ELF-1 (cell line): ENCODE measurements at regions not wholly inside any gene's neighbourhood (a gene's known extent, or its start where the extent isn't known, plus 50 kb on each side); places are given as distances from the start of the nearest gene placed in this dataset.
A peak's percentile ranks its signal among the peaks of the same experiment; 100 is the strongest.

Experiments used
- DNase-seq: peaks from one replicate; pipeline ENCODE4 v3.0.0-alpha.2; 2016; ENCODE audit warnings: low read depth, low spot score

DNA sequence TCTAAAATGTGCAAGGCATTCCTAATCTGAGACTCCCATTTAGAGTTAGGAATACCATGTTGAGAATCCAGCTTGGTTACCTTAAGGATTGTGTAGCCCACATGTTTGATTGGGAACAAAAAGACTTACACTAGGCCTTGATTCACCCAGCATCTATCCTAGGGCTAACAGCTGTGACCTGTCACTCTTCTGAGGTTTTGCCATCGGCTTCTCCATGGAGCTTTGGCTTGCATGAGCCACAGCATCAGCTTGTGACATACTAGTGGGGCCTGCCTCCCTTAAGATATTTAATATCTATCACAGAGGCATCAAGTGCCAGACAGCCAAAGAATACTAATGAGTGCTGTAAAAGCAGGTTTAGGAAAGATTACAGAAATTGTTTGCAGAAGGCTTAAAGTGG lies 241.3 kb upstream of the UBE2E3 start:
- DNase-seq = no peak

- DNase-seq = no peak
Measured at GRCh38 chr2:180735799-180736198, 244.6 kb upstream of the UBE2E3 start.

DNA sequence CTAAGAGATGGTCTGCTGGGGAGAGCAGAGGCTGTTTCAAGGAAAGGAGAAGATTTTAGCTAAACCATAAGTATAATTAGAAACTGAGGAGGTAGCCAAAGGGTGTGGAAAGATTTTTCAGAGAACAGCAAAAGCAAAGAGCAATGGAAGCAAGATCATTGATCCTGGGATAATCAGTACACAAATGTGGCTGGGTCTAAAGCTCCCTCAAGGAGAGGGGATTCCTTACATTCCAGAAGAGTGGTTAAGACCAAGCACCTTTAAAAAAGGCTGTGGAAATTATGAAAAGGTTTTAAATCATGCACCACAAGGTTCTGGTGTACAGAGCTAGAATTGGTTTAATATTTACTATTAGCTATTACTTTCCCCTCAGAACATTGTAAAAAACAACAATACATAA lies 246.0 kb upstream of the UBE2E3 start:
- no peak for DNase-seq

- DNase-seq = no peak
Measured at GRCh38 chr2:180733330-180733729, 247.1 kb upstream of the UBE2E3 start.

DNA sequence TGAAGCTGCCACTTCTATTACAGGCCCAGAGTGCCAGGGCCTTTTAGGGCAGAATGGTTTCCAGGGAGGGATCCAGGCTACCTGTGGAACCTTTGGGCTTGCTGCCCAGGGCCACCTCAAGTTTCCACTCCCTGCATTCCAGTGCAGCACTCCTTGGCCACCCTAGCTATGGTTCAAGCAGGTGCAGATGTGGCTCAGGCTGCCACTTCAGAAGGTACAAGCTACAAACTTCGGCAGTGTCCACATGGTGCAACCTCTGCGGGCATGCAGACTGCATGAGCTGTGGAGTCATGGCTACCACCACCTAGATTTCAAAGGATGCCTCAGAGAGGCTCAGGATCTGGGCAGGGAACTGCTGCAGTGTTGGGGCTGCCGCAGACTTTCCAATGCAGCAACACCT lies 248.1 kb upstream of the UBE2E3 start:
- no peak for DNase-seq

DNA sequence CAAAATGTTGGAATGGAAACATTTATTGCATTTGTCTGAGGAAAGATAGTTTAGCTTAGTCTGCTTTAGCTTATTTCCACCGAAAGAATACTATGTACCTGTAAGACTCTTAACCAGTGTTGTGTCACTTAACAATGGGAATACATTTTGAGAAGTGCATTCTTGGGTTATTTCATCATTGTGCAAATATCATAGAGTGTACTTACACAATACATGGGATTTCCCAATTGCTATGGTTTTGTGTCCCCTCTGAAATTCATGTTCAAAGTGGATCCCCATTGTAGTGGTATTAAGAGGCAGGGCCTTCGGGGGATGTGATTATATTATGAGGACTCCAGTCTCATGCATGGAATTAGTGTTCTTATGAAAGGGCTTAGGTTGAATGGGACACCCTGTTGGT lies 249.4 kb upstream of the UBE2E3 start:
- no peak for DNase-seq

- DNase-seq = no peak
Measured at GRCh38 chr2:180728928-180729559, 251.4 kb upstream of the UBE2E3 start.

- DNase-seq = no peak
Measured at GRCh38 chr2:180723712-180724111, 256.7 kb upstream of the UBE2E3 start.

- no peak for DNase-seq
Measured at GRCh38 chr2:180722551-180723239, 257.7 kb upstream of the UBE2E3 start.

DNA sequence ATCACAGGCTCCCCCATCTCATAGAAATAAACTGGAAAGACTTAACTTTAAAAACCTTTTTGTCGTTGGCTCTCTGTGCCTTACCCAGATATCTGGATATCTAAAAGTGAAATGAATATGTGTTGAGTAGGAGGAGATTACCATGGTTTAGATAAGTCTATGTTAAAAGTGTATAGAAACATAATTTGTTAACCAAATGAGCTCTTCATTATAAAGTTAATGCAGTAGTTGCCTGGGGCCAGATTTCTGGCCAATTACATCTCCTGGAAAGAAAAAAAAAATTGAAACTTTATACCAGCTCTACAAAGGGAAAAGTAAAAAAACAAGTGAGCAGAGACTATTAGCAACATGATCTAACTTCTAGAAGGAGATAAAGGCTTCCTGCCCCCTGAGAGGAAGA lies 259.6 kb upstream of the UBE2E3 start:
- no peak for DNase-seq

DNA sequence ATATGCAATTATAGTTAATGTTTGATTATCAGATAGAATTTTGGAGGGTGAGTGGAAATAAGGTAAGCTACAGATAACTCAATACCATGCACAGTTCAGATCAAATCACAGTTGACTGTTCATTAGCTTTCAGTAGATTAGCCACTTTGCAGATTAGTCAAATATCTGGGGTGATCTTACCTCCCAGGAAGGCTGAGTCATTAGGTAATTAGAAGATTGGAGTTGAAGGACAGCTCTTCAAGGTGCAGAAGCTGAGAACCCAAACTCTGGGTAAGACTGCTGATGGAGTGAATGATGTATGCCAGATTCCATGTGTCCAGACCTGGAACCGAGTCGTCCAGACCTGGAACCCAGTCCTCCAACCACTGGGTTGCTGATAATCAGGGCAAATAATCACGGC lies 262.8 kb upstream of the UBE2E3 start:
- DNase-seq = no peak

GRCh38 chr2:180716186-180717180 lies 263.9 kb upstream of the UBE2E3 start:
- DNase-seq = no peak

- DNase-seq = no peak
Measured at GRCh38 chr2:180715044-180715443, 265.4 kb upstream of the UBE2E3 start.

DNA sequence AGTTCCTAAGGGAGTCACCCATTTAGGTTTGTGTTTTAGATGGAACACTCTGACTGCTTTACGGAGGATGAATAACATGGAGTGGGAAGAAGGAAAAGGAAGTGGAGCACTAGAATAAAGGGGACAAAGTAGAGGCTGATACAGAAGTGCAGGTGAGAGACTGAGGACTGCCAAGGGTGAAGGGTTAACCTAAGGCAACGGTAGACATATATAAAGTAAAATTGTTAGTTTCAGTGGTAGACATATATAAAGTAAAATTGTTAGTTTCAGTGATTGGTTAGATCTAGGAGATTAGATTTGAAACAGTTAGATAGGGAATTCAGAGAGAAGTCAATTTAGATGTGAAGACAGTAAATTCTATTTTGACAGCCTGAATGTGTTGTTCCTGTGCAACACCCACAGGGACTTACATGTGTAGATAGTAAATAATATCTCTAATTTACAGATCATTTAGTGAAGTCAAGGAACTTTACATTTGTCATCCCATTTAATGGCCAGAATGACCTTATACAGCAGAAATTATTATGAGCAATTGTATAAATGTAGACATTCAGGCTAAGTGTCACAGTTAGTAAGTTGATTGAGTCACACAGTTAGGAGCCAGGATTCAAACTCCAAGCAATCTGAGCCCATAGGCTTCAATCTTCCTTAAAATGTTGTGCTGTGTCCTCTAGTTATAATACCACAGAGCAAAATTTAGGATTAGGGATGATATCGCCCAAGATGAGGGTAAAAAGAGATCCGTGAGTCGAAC lies 270.8 kb upstream of the UBE2E3 start:
- no peak for DNase-seq

GRCh38 chr2:180707884-180708205 lies 272.6 kb upstream of the UBE2E3 start:
- no peak for DNase-seq

- DNase-seq = no peak
Measured at GRCh38 chr2:180707175-180707883, 273.1 kb upstream of the UBE2E3 start.

DNA sequence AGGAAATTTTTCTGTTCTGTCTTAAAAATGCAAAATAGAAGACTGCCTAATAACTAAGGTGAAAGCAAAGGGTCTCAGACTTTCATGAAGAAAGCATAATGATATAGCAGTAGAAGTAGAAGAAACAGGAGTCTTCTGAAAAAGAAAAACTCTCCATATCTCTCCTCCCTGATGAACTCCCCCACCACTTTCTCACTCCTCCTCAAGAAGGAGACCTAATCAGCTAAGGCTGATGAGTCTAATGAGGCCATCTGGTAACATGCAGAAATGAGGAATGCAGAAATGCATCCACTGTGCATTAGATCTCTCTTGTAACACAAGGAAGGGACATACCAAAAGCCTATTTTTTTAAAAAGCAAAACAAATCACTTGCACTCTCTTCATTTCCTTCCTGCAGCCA lies 273.7 kb upstream of the UBE2E3 start:
- no peak for DNase-seq

- no peak for DNase-seq
Measured at GRCh38 chr2:180705551-180705950, 274.9 kb upstream of the UBE2E3 start.

GRCh38 chr2:180705122-180705521 lies 275.3 kb upstream of the UBE2E3 start:
- no peak for DNase-seq

DNA sequence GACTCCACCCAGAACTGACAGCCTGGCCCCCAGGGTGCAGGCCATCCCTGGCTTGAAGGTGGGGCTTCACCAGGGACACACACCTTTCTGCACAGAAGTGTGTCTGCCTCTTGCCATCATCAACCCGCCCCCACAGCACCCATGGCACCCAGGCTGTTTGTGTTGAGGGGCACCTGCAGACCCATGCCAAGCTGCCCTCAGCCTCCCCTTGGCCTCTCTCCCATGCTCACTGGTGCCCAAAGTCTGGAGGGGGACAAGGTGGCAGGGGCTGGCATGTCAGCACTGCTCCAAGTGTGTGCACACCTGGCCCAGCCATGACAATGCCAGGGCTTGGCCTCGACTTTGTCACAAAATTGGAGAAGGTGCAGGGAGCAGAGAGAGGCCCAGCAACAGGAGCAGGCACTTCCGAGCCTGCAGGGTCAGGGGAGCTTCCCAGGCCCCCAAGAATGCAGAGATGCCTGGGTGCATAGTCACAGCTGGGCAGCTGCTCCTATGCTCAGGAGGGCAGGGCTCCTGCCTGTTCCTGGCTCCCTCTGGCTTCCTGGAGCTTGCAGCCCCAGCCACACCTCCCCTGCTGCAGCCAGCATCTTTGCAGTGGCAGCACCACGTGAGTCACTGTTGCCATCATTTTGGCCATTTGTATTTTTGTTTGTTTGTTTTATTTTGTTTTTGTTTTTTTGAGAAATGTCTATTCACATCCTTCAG lies 280.6 kb upstream of the UBE2E3 start:
- peak; percentile 8 for DNase-seq

GRCh38 chr2:180698668-180699067 lies 281.7 kb upstream of the UBE2E3 start:
- no peak for DNase-seq
